Stimulated activated memory B cell treated with anti-CD40 and anti-IgM and Interleukin-4, amounts not matched to agents 10 μg/mL and 1 μg/mL and 100 μg/mL, for 72 hours (primary cell): ENCODE measurements at regions not wholly inside any gene's neighbourhood (a gene's known extent, or its start where the extent isn't known, plus 50 kb on each side); places are given as distances from the start of the nearest gene placed in this dataset.

Experiments
- ATAC-seq: fragments of 150-1000 bp; cut with Tn5 transposase; 2 replicates; pipeline ENCODE4 v1.10.0; 2021
- H3K27ac Mint-ChIP-seq: one replicate; pipeline ENCODE4 v1.8.0; 2022; ENCODE audit warnings: mild to moderate bottlenecking, mixed read lengths
- H3K27me3 Mint-ChIP-seq: one replicate; pipeline ENCODE4 v1.8.0; 2022; ENCODE audit warnings: mixed read lengths
- H3K36me3 Mint-ChIP-seq: one replicate; pipeline ENCODE4 v1.8.0; 2022; ENCODE audit warnings: mixed read lengths
- H3K4me1 Mint-ChIP-seq: one replicate; pipeline ENCODE4 v1.8.0; 2022; ENCODE audit warnings: mixed read lengths
- H3K4me3 Mint-ChIP-seq: one replicate; pipeline ENCODE4 v1.8.0; 2022; ENCODE audit warnings: mild to moderate bottlenecking, moderate library complexity, mixed read lengths
- H3K9me3 Mint-ChIP-seq: one replicate; pipeline ENCODE4 v1.8.0; 2022; ENCODE audit warnings: mixed read lengths

GRCh38 chr18:51288582-51288981 lies 91.1 kb upstream of the MEX3C start:
- Mint-ChIP-seq H3K9me3 (peaks cover 5% of the 10 kb centered on the region), H3K4me3 (no peak overlapping the region), H3K27ac (no peak overlapping the region), H3K27me3 (peaks cover 11% of the 10 kb centered on the region), H3K4me1 (no peaks in the 10 kb centered on the region), H3K36me3 (peaks cover 6% of the 10 kb centered on the region)
- ATAC-seq, result no peak

GRCh38 chr18:51290860-51291259 lies 93.4 kb upstream of the MEX3C start:
- Mint-ChIP-seq H3K4me1 (no peaks in the 10 kb centered on the region), H3K9me3 (peaks cover 5% of the 10 kb centered on the region), H3K4me3 (no peak overlapping the region), H3K36me3 (peaks cover 6% of the 10 kb centered on the region), H3K27ac (no peak overlapping the region), H3K27me3 (peaks cover 19% of the 10 kb centered on the region)
- no peak for ATAC-seq

- Mint-ChIP-seq H3K36me3 (no peaks in the 10 kb centered on the region), H3K9me3 (peaks cover under 1% of the 10 kb centered on the region), H3K27me3 (peaks cover 15% of the 10 kb centered on the region), H3K4me3 (no peak overlapping the region), H3K27ac (no peak overlapping the region), H3K4me1 (no peaks in the 10 kb centered on the region)
- no peak for ATAC-seq
These were observed 103.4 kb upstream of the MEX3C start for GRCh38 chr18:51300912-51301311.

- no peak overlapping the region for H3K4me3 Mint-ChIP-seq
- H3K36me3 Mint-ChIP-seq, result no peaks in the 10 kb centered on the region
- H3K9me3 Mint-ChIP-seq, result peaks cover 5% of the 10 kb centered on the region
- H3K27me3 Mint-ChIP-seq, result peaks cover 15% of the 10 kb centered on the region
- no peaks in the 10 kb centered on the region for H3K4me1 Mint-ChIP-seq
- ATAC-seq, result no peak
- no peak overlapping the region for H3K27ac Mint-ChIP-seq
These were observed 103.9 kb upstream of the MEX3C start for GRCh38 chr18:51301376-51301775.

- ATAC-seq, result no peak
- Mint-ChIP-seq H3K36me3 (no peaks in the 10 kb centered on the region), H3K4me3 (no peak overlapping the region), H3K9me3 (peaks cover 3% of the 10 kb centered on the region), H3K4me1 (no peaks in the 10 kb centered on the region), H3K27me3 (no peaks in the 10 kb centered on the region), H3K27ac (no peak overlapping the region)
These were observed 119.2 kb upstream of the MEX3C start for GRCh38 chr18:51316677-51317076.

- H3K4me3 Mint-ChIP-seq, result no peak overlapping the region
- no peaks in the 10 kb centered on the region for H3K36me3 Mint-ChIP-seq
- H3K9me3 Mint-ChIP-seq, result no peaks in the 10 kb centered on the region
These were observed 124.2 kb upstream of the MEX3C start for GRCh38 chr18:51321696-51322095.

GRCh38 chr18:51323961-51324360 lies 126.5 kb upstream of the MEX3C start:
- Mint-ChIP-seq H3K4me1 (no peaks in the 10 kb centered on the region), H3K36me3 (no peaks in the 10 kb centered on the region), H3K4me3 (no peak overlapping the region), H3K27ac (no peak overlapping the region), H3K9me3 (no peaks in the 10 kb centered on the region), H3K27me3 (no peaks in the 10 kb centered on the region)
- peak; percentile 7 for ATAC-seq

More at GRCh38 chr18:51321696-51322095, 124.2 kb upstream of the MEX3C start:
- H3K4me1 Mint-ChIP-seq, result no peaks in the 10 kb centered on the region
- no peaks in the 10 kb centered on the region for H3K27me3 Mint-ChIP-seq
- H3K27ac Mint-ChIP-seq, result no peak overlapping the region
- ATAC-seq, result no peak

- no peak for ATAC-seq
- H3K4me3 Mint-ChIP-seq, result no peak overlapping the region
- H3K27ac Mint-ChIP-seq, result no peak overlapping the region
- H3K36me3 Mint-ChIP-seq, result no peaks in the 10 kb centered on the region
- no peaks in the 10 kb centered on the region for H3K9me3 Mint-ChIP-seq
- H3K4me1 Mint-ChIP-seq, result no peaks in the 10 kb centered on the region
- no peaks in the 10 kb centered on the region for H3K27me3 Mint-ChIP-seq
These were observed 132.7 kb upstream of the MEX3C start for GRCh38 chr18:51330148-51330547.

- ATAC-seq, result no peak
- no peaks in the 10 kb centered on the region for H3K36me3 Mint-ChIP-seq
- H3K9me3 Mint-ChIP-seq, result no peaks in the 10 kb centered on the region
- no peak overlapping the region for H3K27ac Mint-ChIP-seq
- H3K4me1 Mint-ChIP-seq, result no peaks in the 10 kb centered on the region
- H3K4me3 Mint-ChIP-seq, result no peak overlapping the region
- no peaks in the 10 kb centered on the region for H3K27me3 Mint-ChIP-seq
These were observed 133.3 kb upstream of the MEX3C start for GRCh38 chr18:51330739-51331138.

GRCh38 chr18:51337406-51337805 lies 139.9 kb upstream of the MEX3C start:
- Mint-ChIP-seq H3K9me3 (no peaks in the 10 kb centered on the region), H3K27ac (no peak overlapping the region), H3K27me3 (peaks cover 21% of the 10 kb centered on the region), H3K4me3 (no peak overlapping the region), H3K4me1 (no peaks in the 10 kb centered on the region), H3K36me3 (no peaks in the 10 kb centered on the region)
- no peak for ATAC-seq

- Mint-ChIP-seq H3K27me3 (peaks cover 21% of the 10 kb centered on the region), H3K9me3 (no peaks in the 10 kb centered on the region), H3K4me1 (no peaks in the 10 kb centered on the region), H3K27ac (no peak overlapping the region), H3K36me3 (no peaks in the 10 kb centered on the region), H3K4me3 (no peak overlapping the region)
- ATAC-seq, result no peak
These were observed 142.4 kb upstream of the MEX3C start for GRCh38 chr18:51339856-51340255.

- peak; percentile 35 for ATAC-seq
- Mint-ChIP-seq H3K27me3 (peaks cover 21% of the 10 kb centered on the region), H3K9me3 (peaks cover 2% of the 10 kb centered on the region), H3K27ac (no peak overlapping the region), H3K4me1 (no peaks in the 10 kb centered on the region), H3K4me3 (no peak overlapping the region), H3K36me3 (no peaks in the 10 kb centered on the region)
These were observed 142.9 kb upstream of the MEX3C start for GRCh38 chr18:51340332-51340731.

GRCh38 chr18:51342815-51343214 lies 145.3 kb upstream of the MEX3C start:
- H3K9me3 Mint-ChIP-seq, result peaks cover 2% of the 10 kb centered on the region
- no peaks in the 10 kb centered on the region for H3K36me3 Mint-ChIP-seq
- no peak overlapping the region for H3K27ac Mint-ChIP-seq
- ATAC-seq, result no peak
- H3K27me3 Mint-ChIP-seq, result peaks cover 9% of the 10 kb centered on the region
- H3K4me1 Mint-ChIP-seq, result no peaks in the 10 kb centered on the region
- H3K4me3 Mint-ChIP-seq, result no peak overlapping the region

- no peak for ATAC-seq
- Mint-ChIP-seq H3K36me3 (no peaks in the 10 kb centered on the region), H3K9me3 (peaks cover 2% of the 10 kb centered on the region), H3K27ac (no peak overlapping the region), H3K4me3 (no peak overlapping the region), H3K4me1 (no peaks in the 10 kb centered on the region), H3K27me3 (peaks cover 12% of the 10 kb centered on the region)
These were observed 148.4 kb upstream of the MEX3C start for GRCh38 chr18:51345848-51346391.

- Mint-ChIP-seq H3K4me1 (no peaks in the 10 kb centered on the region), H3K36me3 (no peaks in the 10 kb centered on the region), H3K27me3 (peaks cover 12% of the 10 kb centered on the region), H3K4me3 (no peak overlapping the region), H3K27ac (no peak overlapping the region), H3K9me3 (peaks cover 2% of the 10 kb centered on the region)
- peak; percentile 49 for ATAC-seq
These were observed 148.9 kb upstream of the MEX3C start for GRCh38 chr18:51346404-51346803.

GRCh38 chr18:51350081-51350480 lies 152.6 kb upstream of the MEX3C start:
- Mint-ChIP-seq H3K4me3 (no peak overlapping the region), H3K27ac (no peak overlapping the region), H3K36me3 (no peaks in the 10 kb centered on the region), H3K27me3 (peaks cover 12% of the 10 kb centered on the region), H3K4me1 (no peaks in the 10 kb centered on the region), H3K9me3 (peaks cover 1% of the 10 kb centered on the region)
- ATAC-seq, result no peak

GRCh38 chr18:51355841-51356240 lies 158.4 kb upstream of the MEX3C start:
- Mint-ChIP-seq H3K9me3 (no peaks in the 10 kb centered on the region), H3K27ac (no peak overlapping the region), H3K36me3 (no peaks in the 10 kb centered on the region), H3K27me3 (peaks cover 16% of the 10 kb centered on the region), H3K4me3 (no peak overlapping the region), H3K4me1 (peaks cover under 1% of the 10 kb centered on the region)
- no peak for ATAC-seq
